ENCODE measurements at regions not wholly inside any gene's neighbourhood (a gene's known extent, or its start where the extent isn't known, plus 50 kb on each side); places are given as distances from the start of the nearest gene placed in this dataset.

- intact Hi-C loops (cut with DNase I; ENCODE audit: low total_unique reads), result no loop called here
Observed at GRCh38 chr13:69633044-69633443, 474.6 kb upstream of the ATXN8OS start.

DNA sequence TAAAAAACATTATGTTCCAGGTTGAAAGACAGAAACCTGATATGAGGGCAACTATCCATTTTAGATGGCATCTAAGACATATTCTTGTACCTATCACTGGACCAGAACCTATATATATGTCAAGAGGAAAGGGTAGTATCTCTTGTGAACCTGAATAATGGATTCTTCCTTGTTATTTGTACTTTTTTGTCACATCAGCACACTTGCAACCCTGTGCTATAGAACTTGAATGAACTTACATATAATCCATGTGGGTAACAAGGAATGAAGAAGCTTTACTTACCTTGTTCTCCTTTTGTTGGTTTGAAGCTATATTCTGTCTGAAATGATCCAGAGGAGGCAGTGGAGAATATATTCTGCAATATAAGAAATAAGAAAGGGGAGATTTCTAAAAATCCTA lies 483.7 kb upstream of the ATXN8OS start:
- H3K27me3 ChIP-seq (replicated peaks in 1 of 7), result no peaks in the 10 kb centered on the region
- no peaks in the 10 kb centered on the region for H3K36me3 ChIP-seq
- H3K9me3 ChIP-seq, result peaks cover 0 to 7% (median 0%) of the 10 kb centered on the region in 8 donors
- H3K27ac ChIP-seq, result no peak overlapping the region
- no peak for TF ChIP-seq POLR2AphosphoS5 (IDR thresholded peaks at IDR 0.05)
- TF ChIP-seq, protein P1, sequence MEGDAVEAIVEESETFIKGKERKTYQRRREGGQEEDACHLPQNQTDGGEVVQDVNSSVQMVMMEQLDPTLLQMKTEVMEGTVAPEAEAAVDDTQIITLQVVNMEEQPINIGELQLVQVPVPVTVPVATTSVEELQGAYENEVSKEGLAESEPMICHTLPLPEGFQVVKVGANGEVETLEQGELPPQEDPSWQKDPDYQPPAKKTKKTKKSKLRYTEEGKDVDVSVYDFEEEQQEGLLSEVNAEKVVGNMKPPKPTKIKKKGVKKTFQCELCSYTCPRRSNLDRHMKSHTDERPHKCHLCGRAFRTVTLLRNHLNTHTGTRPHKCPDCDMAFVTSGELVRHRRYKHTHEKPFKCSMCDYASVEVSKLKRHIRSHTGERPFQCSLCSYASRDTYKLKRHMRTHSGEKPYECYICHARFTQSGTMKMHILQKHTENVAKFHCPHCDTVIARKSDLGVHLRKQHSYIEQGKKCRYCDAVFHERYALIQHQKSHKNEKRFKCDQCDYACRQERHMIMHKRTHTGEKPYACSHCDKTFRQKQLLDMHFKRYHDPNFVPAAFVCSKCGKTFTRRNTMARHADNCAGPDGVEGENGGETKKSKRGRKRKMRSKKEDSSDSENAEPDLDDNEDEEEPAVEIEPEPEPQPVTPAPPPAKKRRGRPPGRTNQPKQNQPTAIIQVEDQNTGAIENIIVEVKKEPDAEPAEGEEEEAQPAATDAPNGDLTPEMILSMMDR (IDR thresholded peaks at IDR 0.05 in 8 of 11, conservative IDR thresholded peaks at IDR 0.05 in 3 of 11), result no peak
- TF ChIP-seq POLR2A (IDR thresholded peaks at IDR 0.05), result no peak
- H3K4me3 ChIP-seq, result no peak overlapping the region
- intact Hi-C loops (cut with DNase I; ENCODE audit: low total_unique reads), result no loop called here
- no peak for DNase-seq
- no peaks in the 10 kb centered on the region for H3K4me1 ChIP-seq

More at GRCh38 chr13:69633044-69633443, 474.6 kb upstream of the ATXN8OS start:
- H3K27ac ChIP-seq, result no peak overlapping the region
- H3K9me3 ChIP-seq, result peaks cover 0 to 12% (median 0%) of the 10 kb centered on the region in 8 donors
- 72 to 92% (median 88%) methylated on average over 1 of the region's 1 CpG for WGBS, 5 donors
- TF ChIP-seq POLR2AphosphoS5 (IDR thresholded peaks at IDR 0.05) (no peak), POLR2A (IDR thresholded peaks at IDR 0.05) (no peak)
- TF ChIP-seq, protein P1 (IDR thresholded peaks at IDR 0.05 in 8 of 11, conservative IDR thresholded peaks at IDR 0.05 in 3 of 11), result no peak
- H3K36me3 ChIP-seq, result no peaks in the 10 kb centered on the region
- H3K27me3 ChIP-seq (replicated peaks in 1 of 7), result no peaks in the 10 kb centered on the region
- no peak for DNase-seq
- H3K4me1 ChIP-seq, result no peaks in the 10 kb centered on the region
- H3K4me3 ChIP-seq, result no peak overlapping the region

DNA sequence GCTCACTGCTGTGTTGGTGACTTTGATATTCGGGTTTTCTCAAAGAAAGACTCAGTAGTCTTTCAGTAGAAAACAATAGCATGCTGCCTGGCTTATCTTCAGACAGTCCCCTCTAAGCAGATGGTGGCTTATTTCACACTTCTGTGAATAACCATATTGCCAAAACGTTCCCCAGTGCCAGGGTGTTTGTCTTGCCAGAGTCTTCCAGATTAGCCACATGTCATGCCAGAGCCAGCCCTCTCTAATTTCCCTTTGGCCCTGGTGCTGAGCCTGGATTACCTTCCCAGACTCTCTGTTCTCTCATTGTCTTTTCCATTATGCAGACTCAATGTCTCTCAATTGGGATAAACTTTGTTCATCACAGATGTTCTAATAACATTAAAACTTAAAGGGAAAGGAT lies 488.0 kb upstream of the ATXN8OS start:
- no peak overlapping the region for H3K27ac ChIP-seq
- TF ChIP-seq, protein P1 (IDR thresholded peaks at IDR 0.05 in 8 of 11, conservative IDR thresholded peaks at IDR 0.05 in 3 of 11), result no peak
- no peak for TF ChIP-seq POLR2AphosphoS5 (IDR thresholded peaks at IDR 0.05)
- no peak for TF ChIP-seq POLR2A (IDR thresholded peaks at IDR 0.05)
- peaks cover 0 to 8% (median 0%) of the 10 kb centered on the region in 8 donors for H3K9me3 ChIP-seq
- 39 to 54% (median 45%) methylated on average over 2 of the region's 2 CpGs for WGBS, 5 donors
- no peak overlapping the region for H3K4me3 ChIP-seq
- H3K36me3 ChIP-seq, result no peaks in the 10 kb centered on the region
- no peaks in the 10 kb centered on the region for H3K4me1 ChIP-seq
- no peaks in the 10 kb centered on the region for H3K27me3 ChIP-seq (replicated peaks in 1 of 7)
- intact Hi-C loops (cut with DNase I; ENCODE audit: low total_unique reads), result no loop called here
- DNase-seq, result no peak

DNA sequence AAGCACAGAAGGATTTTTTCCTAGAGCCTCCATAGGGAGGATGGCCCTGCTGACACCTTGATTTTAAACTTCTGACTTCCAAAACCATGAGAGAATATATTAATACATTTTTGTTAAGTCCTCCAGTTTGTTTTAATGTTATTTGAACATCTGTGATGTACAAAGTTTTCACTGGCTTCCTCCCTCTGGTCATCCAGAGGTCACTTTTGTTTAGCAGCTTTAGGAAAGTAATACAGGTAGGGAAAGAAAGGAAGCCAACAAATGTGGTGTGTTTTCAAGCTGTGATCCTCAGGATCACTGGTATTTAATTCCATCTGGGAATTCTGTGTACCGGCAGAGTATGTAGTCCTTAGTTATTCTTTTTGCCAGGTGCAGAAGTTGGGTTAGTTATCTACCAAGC lies 488.8 kb upstream of the ATXN8OS start:
- intact Hi-C loops (cut with DNase I; ENCODE audit: low total_unique reads), result no loop called here
- no peaks in the 10 kb centered on the region for H3K36me3 ChIP-seq
- H3K27me3 ChIP-seq (replicated peaks in 1 of 7), result no peaks in the 10 kb centered on the region
- H3K27ac ChIP-seq, result no peak overlapping the region
- H3K9me3 ChIP-seq, result peaks cover 0 to 11% (median 0%) of the 10 kb centered on the region in 8 donors
- H3K4me1 ChIP-seq, result no peaks in the 10 kb centered on the region
- DNase-seq, result no peak
- H3K4me3 ChIP-seq, result no peak overlapping the region
- TF ChIP-seq, protein P1 (IDR thresholded peaks at IDR 0.05 in 8 of 11, conservative IDR thresholded peaks at IDR 0.05 in 3 of 11), result no peak
- TF ChIP-seq POLR2AphosphoS5 (IDR thresholded peaks at IDR 0.05) (no peak), POLR2A (IDR thresholded peaks at IDR 0.05) (no peak)
- 91 to 97% (median 95%) methylated on average over 1 of the region's 1 CpG for WGBS, 5 donors

All from spleen (tissue), 11 donors.